KMS-11 (cell line): ENCODE measurements at regions not wholly inside any gene's neighbourhood (a gene's known extent, or its start where the extent isn't known, plus 50 kb on each side); places are given as distances from the start of the nearest gene placed in this dataset.

ENCODE experiments used
- H2AFZ ChIP-seq: fragments of 200-600 bp; sonication (generic); 2 replicates; pipeline ENCODE4 v1.6.1; 2016; ENCODE audit warnings: antibody characterized with exemption, mixed run types, low read depth
- H3K27ac ChIP-seq: fragments of 200-600 bp; sonication (generic); 2 replicates; pipeline ENCODE4 v1.6.1; 2016; ENCODE audit warnings: mild to moderate bottlenecking, mixed run types
- H3K27me3 ChIP-seq: fragments of 200-600 bp; sonication (generic); 2 replicates; pipeline ENCODE4 v1.6.1; 2017; ENCODE audit warnings: mild to moderate bottlenecking, low read depth, mixed run types, moderate library complexity; ENCODE audit not compliant: insufficient read depth
- H3K36me3 ChIP-seq: fragments of 200-600 bp; sonication (generic); 2 replicates; pipeline ENCODE4 v1.6.1; 2017; ENCODE audit warnings: mild to moderate bottlenecking, mixed run types; ENCODE audit not compliant: insufficient read depth
- H3K4me1 ChIP-seq: fragments of 200-600 bp; sonication (generic); 2 replicates; pipeline ENCODE4 v1.6.1; 2016; ENCODE audit warnings: mild to moderate bottlenecking, low read depth, mixed run types; ENCODE audit not compliant: poor library complexity, severe bottlenecking
- H3K4me2 ChIP-seq: fragments of 200-600 bp; sonication (generic); 2 replicates; pipeline ENCODE4 v1.7.0; 2016; ENCODE audit warnings: mild to moderate bottlenecking, mixed run types
- H3K4me3 ChIP-seq: fragments of 200-600 bp; sonication (generic); IDR thresholded peaks from 2 replicates; pipeline ENCODE4 v1.6.1; 2017; ENCODE audit warnings: low read depth, low read length, mixed read lengths; ENCODE audit not compliant: insufficient read depth
- H3K79me2 ChIP-seq: fragments of 200-600 bp; sonication (generic); 2 replicates; pipeline ENCODE4 v1.6.1; 2016; ENCODE audit warnings: low read depth, mixed run types; ENCODE audit not compliant: insufficient read depth
- H3K9ac ChIP-seq: fragments of 200-600 bp; sonication (generic); 2 replicates; pipeline ENCODE4 v1.6.1; 2016; ENCODE audit warnings: mild to moderate bottlenecking, mixed run types
- H4K20me1 ChIP-seq: fragments of 200-600 bp; sonication (generic); 2 replicates; pipeline ENCODE4 v1.6.1; 2016; ENCODE audit warnings: mild to moderate bottlenecking, mixed run types; ENCODE audit not compliant: insufficient read depth
- TF ChIP-seq, protein P1 (sequence below): fragments of 200-600 bp; sonication (generic); conservative IDR thresholded peaks from 2 replicates; pipeline ENCODE4 v1.6.1; 2017; ENCODE audit warnings: low read depth, mild to moderate bottlenecking, antibody characterized with exemption, low read length, moderate library complexity, mixed read lengths

DNA sequence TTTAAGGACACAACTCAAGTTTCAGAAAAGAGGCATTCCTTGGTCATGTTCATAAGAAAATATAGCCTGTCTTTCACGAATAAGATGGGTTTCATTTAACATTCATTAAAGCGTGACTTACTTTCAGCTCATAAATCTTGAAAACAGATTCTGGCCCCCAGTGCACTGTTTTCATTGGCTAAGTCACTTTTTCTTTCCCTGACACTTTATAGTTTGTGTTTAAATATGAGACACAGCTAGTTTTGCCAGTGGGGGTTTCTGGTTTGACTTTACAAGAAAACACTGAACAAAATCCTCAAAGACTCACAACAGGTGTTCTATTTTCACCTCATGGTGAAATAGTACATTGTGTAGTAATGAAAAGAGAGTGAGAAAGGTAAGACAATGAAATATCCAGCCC, 65.9 kb downstream of the PHLDA1 start:
- H3K4me3 ChIP-seq = no peak overlapping the region
- TF ChIP-seq, protein P1, sequence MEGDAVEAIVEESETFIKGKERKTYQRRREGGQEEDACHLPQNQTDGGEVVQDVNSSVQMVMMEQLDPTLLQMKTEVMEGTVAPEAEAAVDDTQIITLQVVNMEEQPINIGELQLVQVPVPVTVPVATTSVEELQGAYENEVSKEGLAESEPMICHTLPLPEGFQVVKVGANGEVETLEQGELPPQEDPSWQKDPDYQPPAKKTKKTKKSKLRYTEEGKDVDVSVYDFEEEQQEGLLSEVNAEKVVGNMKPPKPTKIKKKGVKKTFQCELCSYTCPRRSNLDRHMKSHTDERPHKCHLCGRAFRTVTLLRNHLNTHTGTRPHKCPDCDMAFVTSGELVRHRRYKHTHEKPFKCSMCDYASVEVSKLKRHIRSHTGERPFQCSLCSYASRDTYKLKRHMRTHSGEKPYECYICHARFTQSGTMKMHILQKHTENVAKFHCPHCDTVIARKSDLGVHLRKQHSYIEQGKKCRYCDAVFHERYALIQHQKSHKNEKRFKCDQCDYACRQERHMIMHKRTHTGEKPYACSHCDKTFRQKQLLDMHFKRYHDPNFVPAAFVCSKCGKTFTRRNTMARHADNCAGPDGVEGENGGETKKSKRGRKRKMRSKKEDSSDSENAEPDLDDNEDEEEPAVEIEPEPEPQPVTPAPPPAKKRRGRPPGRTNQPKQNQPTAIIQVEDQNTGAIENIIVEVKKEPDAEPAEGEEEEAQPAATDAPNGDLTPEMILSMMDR = no peak
- H2AFZ ChIP-seq = no peak overlapping the region
- H4K20me1 ChIP-seq = no peaks in the 10 kb centered on the region
- H3K4me1 ChIP-seq = peaks cover under 1% of the 10 kb centered on the region
- H3K4me2 ChIP-seq = no peak overlapping the region
- no peak overlapping the region for H3K27ac ChIP-seq
- no peaks in the 10 kb centered on the region for H3K27me3 ChIP-seq
- H3K9ac ChIP-seq = no peak overlapping the region
- no peaks in the 10 kb centered on the region for H3K79me2 ChIP-seq
- H3K36me3 ChIP-seq = no peaks in the 10 kb centered on the region

DNA sequence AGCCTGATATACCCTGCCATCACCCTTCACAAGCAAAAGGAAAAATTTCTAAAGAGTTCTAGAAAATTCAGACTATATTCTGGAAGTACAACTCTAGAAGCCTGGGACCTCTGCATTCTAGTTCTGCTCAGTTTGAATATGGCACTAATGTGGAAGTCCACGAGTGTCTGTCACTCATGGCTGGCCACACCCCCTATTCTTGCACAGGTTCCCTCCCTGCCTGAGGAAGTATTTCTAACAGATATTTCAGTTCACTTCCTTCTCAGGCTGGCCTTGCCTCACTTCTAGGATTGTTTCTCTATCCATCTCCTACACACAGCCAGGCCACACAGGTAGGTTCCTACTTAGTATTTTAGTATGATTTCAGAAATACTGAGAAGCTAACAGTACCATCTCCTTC, 67.4 kb downstream of the PHLDA1 start:
- no peak overlapping the region for H2AFZ ChIP-seq
- no peak overlapping the region for H3K27ac ChIP-seq

DNA sequence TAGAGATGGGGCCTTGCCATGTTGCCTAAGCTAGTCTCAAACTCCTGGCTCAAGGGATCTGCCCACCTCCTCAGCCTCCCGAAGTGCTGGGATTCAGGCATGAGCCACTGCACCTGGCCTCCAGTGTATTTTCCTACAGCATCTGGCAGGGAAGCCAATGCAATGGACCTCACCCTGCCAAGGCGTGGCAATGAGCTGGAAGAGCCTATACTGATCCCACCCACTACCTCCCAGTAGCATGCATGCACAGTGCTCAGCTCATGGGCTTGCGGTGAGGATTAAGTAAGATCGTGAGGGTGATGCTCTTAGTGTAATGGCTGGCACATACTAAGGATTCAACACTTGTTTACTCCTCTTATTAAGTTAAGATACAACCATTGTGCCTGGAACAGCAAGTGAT, 69.7 kb downstream of the PHLDA1 start:
- Histone ChIP-seq H3K4me2 (no peak overlapping the region), H4K20me1 (no peaks in the 10 kb centered on the region), H3K4me1 (peaks cover 17% of the 10 kb centered on the region), H3K79me2 (no peaks in the 10 kb centered on the region), H3K4me3 (no peak overlapping the region), H2AFZ (no peak overlapping the region), H3K27me3 (no peaks in the 10 kb centered on the region), H3K27ac (no peak overlapping the region), H3K36me3 (no peaks in the 10 kb centered on the region), H3K9ac (no peak overlapping the region)
- TF ChIP-seq, protein P1 = no peak

More for the DNA sequence above, 67.4 kb downstream of the PHLDA1 start:
- no peaks in the 10 kb centered on the region for H3K79me2 ChIP-seq
- no peaks in the 10 kb centered on the region for H3K27me3 ChIP-seq
- H3K9ac ChIP-seq = no peak overlapping the region
- no peak overlapping the region for H3K4me2 ChIP-seq
- H3K36me3 ChIP-seq = no peaks in the 10 kb centered on the region
- H4K20me1 ChIP-seq = no peaks in the 10 kb centered on the region
- H3K4me3 ChIP-seq = no peak overlapping the region
- peaks cover 15% of the 10 kb centered on the region for H3K4me1 ChIP-seq
- TF ChIP-seq, protein P1 = no peak

DNA sequence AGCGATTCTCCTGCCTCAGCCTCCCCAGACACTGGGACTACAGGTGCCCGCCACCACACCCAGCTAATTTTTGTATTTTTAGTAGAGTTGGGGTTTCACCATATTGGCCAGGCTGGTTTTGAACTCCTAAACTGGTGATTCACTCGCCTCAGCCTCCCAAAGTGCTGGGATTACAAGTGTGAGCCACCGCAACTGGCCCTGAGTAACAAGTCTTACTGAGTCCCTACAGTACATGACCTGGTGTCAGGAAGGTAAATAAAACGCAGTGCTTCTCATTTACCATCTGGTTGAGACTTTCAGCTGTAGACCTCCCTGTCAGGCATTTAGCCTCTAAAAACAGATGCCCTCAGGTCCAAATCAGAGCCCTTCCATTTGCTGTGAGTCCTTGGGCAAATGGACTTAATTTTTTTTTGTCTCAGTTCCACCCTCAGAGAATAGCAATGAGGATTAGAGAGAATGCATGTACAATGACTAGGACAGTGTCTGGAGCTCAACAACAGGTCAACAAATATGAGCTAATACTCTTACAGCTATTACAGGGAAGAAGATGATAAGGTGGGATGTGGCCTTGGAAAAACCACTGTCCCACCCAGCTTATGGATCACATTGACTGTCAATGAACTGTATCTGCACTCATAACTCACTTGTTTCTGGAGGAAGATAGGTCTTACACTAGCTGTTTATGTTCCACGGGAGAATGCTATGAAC, 70.5 kb downstream of the PHLDA1 start:
- no peak overlapping the region for H3K27ac ChIP-seq

More for the DNA sequence above, 70.5 kb downstream of the PHLDA1 start:
- Histone ChIP-seq H3K36me3 (no peaks in the 10 kb centered on the region), H3K4me3 (no peak overlapping the region), H4K20me1 (no peaks in the 10 kb centered on the region), H2AFZ (no peak overlapping the region), H3K79me2 (no peaks in the 10 kb centered on the region), H3K4me1 (peaks cover 17% of the 10 kb centered on the region), H3K9ac (no peak overlapping the region), H3K27me3 (no peaks in the 10 kb centered on the region), H3K4me2 (no peak overlapping the region)
- TF ChIP-seq, protein P1 = no peak
